ENCODE measurements at regions not wholly inside any gene's neighbourhood (a gene's known extent, or its start where the extent isn't known, plus 50 kb on each side); places are given as distances from the start of the nearest gene placed in this dataset.

DNA sequence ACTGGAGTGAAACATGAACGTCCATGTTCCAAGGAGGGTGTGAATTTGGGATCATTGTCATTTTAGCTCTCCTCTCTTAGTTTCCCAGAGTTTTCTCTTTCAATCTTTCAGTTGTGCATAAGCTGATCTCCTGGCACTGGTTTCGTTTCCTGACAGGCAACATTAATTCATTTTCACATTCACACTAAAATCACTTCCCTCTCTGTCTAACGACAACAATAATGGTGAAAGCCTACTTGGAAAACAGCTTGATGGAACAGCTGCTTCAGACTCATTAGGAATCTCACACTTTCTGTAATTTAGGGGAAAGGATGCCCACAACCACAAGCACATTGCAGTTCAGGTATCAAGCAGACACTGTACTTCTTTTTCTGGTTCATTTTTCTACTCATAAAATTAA, 188.6 kb downstream of the TRIM36 start:
- no peak for TF ChIP-seq CTCF (optimal IDR thresholded peaks at IDR 0.05 in 1 of 3, IDR thresholded peaks at IDR 0.05 in 1 of 3, conservative IDR thresholded peaks at IDR 0.05 in 1 of 3; ENCODE audit: extremely low read depth in 1 of 3, insufficient read depth in 2 of 3, low read length in 3 of 3)
- TF ChIP-seq EZH2 (IDR thresholded peaks at IDR 0.05; ENCODE audit: low read length), result no peak
